ENCODE measurements at regions not wholly inside any gene's neighbourhood (a gene's known extent, or its start where the extent isn't known, plus 50 kb on each side); places are given as distances from the start of the nearest gene placed in this dataset.

GRCh38 chr1:90314533-90314932 lies 319.6 kb downstream of the ZNF326 start:
- H2AK5ac ChIP-seq (ENCODE audit: insufficient read length, low read length) = no peak overlapping the region
- no peak overlapping the region for H3K27ac ChIP-seq (ENCODE audit: insufficient read length, low read depth, low read length)
- no peaks in the 10 kb centered on the region for H4K20me1 ChIP-seq (ENCODE audit: control insufficient read depth, insufficient read depth, insufficient read length)
- no peak overlapping the region for H3K4ac ChIP-seq (ENCODE audit: low read depth, low read length)
- no peaks in the 10 kb centered on the region for H3K79me2 ChIP-seq (ENCODE audit: insufficient read depth, low read length)
- no peak overlapping the region for H3K9ac ChIP-seq (ENCODE audit: extremely low read depth, insufficient read length, low read length)
- H4K5ac ChIP-seq (ENCODE audit: insufficient read length, low read depth, low read length) = no peak overlapping the region
- no peak overlapping the region for H3K23ac ChIP-seq (ENCODE audit: insufficient read length, low read depth, low read length)
- TF ChIP-seq, protein P1, sequence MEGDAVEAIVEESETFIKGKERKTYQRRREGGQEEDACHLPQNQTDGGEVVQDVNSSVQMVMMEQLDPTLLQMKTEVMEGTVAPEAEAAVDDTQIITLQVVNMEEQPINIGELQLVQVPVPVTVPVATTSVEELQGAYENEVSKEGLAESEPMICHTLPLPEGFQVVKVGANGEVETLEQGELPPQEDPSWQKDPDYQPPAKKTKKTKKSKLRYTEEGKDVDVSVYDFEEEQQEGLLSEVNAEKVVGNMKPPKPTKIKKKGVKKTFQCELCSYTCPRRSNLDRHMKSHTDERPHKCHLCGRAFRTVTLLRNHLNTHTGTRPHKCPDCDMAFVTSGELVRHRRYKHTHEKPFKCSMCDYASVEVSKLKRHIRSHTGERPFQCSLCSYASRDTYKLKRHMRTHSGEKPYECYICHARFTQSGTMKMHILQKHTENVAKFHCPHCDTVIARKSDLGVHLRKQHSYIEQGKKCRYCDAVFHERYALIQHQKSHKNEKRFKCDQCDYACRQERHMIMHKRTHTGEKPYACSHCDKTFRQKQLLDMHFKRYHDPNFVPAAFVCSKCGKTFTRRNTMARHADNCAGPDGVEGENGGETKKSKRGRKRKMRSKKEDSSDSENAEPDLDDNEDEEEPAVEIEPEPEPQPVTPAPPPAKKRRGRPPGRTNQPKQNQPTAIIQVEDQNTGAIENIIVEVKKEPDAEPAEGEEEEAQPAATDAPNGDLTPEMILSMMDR (conservative IDR thresholded peaks at IDR 0.05) = no peak
- no peak overlapping the region for H2BK12ac ChIP-seq (ENCODE audit: insufficient read length, low read depth, low read length)
- H4K8ac ChIP-seq (replicated peaks; ENCODE audit: insufficient read length, low read depth, low read length) = no peak overlapping the region
- H3K14ac ChIP-seq (ENCODE audit: insufficient read depth, low read length) = no peak overlapping the region; the same call in 1 of the 2 replicates
- Mint-ChIP-seq H3K27ac (no peak overlapping the region; a peak in 1 of 7 replicates), H3K4me3 (no peak overlapping the region), H3K4me1 (no peaks in the 10 kb centered on the region), H3K9me3 (no peaks in the 10 kb centered on the region), H3K36me3 (ENCODE audit: insufficient read depth in 1 of 3, low read depth in 3 of 3) (no peaks in the 10 kb centered on the region), H3K27me3 (ENCODE audit: low read depth) (no peaks in the 10 kb centered on the region)
- H2BK15ac ChIP-seq (ENCODE audit: low read depth, low read length) = no peak overlapping the region
- H3K56ac ChIP-seq (ENCODE audit: insufficient read length, low read depth, low read length) = no peak overlapping the region
- no peak overlapping the region for H2AFZ ChIP-seq (ENCODE audit: low read length)
- no peak overlapping the region for H2BK120ac ChIP-seq (ENCODE audit: low read depth, low read length, poor library complexity, severe bottlenecking)
- H4K91ac ChIP-seq (ENCODE audit: insufficient read length, low read depth, low read length) = no peak overlapping the region
- no peaks in the 10 kb centered on the region for H3K27me3 ChIP-seq (ENCODE audit: insufficient read depth, low read length)
- no peak overlapping the region for H3T11ph ChIP-seq (ENCODE audit: low read length)
- H2BK20ac ChIP-seq (ENCODE audit: low read depth, low read length, poor library complexity, severe bottlenecking) = no peak overlapping the region
- WGBS (ENCODE audit: extremely low coverage, insufficient read length, low lambda C conversion rate) = no CpG with 5 or more reads among the region's 7 CpGs
- no peaks in the 10 kb centered on the region for H3K79me1 ChIP-seq (ENCODE audit: insufficient read depth, low read depth, low read length, poor library complexity, severe bottlenecking)
- H3K4me1 ChIP-seq (ENCODE audit: insufficient read depth, low read length) = no peaks in the 10 kb centered on the region
- no peak overlapping the region for H3K18ac ChIP-seq (ENCODE audit: insufficient read length, low read depth, low read length)
- no peak overlapping the region for H3K4me2 ChIP-seq (ENCODE audit: insufficient read depth, insufficient read length, low read length)
- H3K23me2 ChIP-seq (ENCODE audit: insufficient read length, low read depth, low read length, poor library complexity, severe bottlenecking) = no peaks in the 10 kb centered on the region
- DNase-seq = no peak
- H2BK5ac ChIP-seq (ENCODE audit: insufficient read length, low read length) = no peak overlapping the region
- no peaks in the 10 kb centered on the region for H3K9me3 ChIP-seq (ENCODE audit: control insufficient read depth, low read depth, low read length)
